MCF 10A (cell line): ENCODE measurements at regions not wholly inside any gene's neighbourhood (a gene's known extent, or its start where the extent isn't known, plus 50 kb on each side); places are given as distances from the start of the nearest gene placed in this dataset.

ENCODE experiments used
- BruUV-seq: library from RNA; stranded (reverse); fragments of 400-500 nt; replicated peaks from 2 replicates; lab custom pipeline; 2021; lab: Mats Ljungman, UMichigan
- CTCF ChIA-PET: fragments of 300-600 bp; sonication (Branson Sonifier 250); formaldehyde crosslinking; extraction: SDS; loops from one replicate; lab custom pipeline; 2021; ENCODE audit warnings: antibody characterized with exemption, inconsistent platforms; lab: Yijun Ruan, JAX
- POLR2A ChIA-PET: fragments of 300-600, 350-650 bp; sonication (Branson Sonifier 250); formaldehyde crosslinking; extraction: SDS; loops from one replicate; lab custom pipeline; 2020; ENCODE audit warnings: antibody characterized with exemption, inconsistent platforms; lab: Yijun Ruan, JAX
- DNase-seq: peaks from one replicate; pipeline ENCODE4 v3.0.0-alpha.2; 2018; ENCODE audit not compliant: unreplicated experiment
- H3K27ac Mint-ChIP-seq: one replicate; pipeline ENCODE4 v1.8.0; 2022; ENCODE audit warnings: mild to moderate bottlenecking, low read depth, mixed read lengths; ENCODE audit not compliant: unreplicated experiment
- H3K27me3 Mint-ChIP-seq: one replicate; pipeline ENCODE4 v1.8.0; 2022; ENCODE audit warnings: mixed read lengths; ENCODE audit not compliant: insufficient read depth, unreplicated experiment
- H3K36me3 Mint-ChIP-seq: one replicate; pipeline ENCODE4 v1.8.0; 2022; ENCODE audit warnings: mild to moderate bottlenecking, moderate library complexity, mixed read lengths; ENCODE audit not compliant: insufficient read depth, unreplicated experiment
- H3K4me1 Mint-ChIP-seq: one replicate; pipeline ENCODE4 v1.8.0; 2022; ENCODE audit warnings: mixed read lengths; ENCODE audit not compliant: insufficient read depth, unreplicated experiment
- H3K4me3 Mint-ChIP-seq: one replicate; pipeline ENCODE4 v1.8.0; 2022; ENCODE audit warnings: mild to moderate bottlenecking, moderate library complexity, mixed read lengths; ENCODE audit not compliant: unreplicated experiment
- H3K9me3 Mint-ChIP-seq: one replicate; pipeline ENCODE4 v1.8.0; 2022; ENCODE audit warnings: mixed read lengths; ENCODE audit not compliant: unreplicated experiment
- CTCF ChIP-seq: fragments of 200-600 bp; IDR thresholded peaks from one replicate; pipeline ENCODE4 v1.8.0; 2022; ENCODE audit warnings: antibody characterized with exemption, mild to moderate bottlenecking; ENCODE audit not compliant: unreplicated experiment
- intact Hi-C: fragments of 100-400 bp; cut with micrococcal nuclease; formaldehyde crosslinking; loops from 2 replicates; pipeline ENCODE4 v1.14.1; 2022

- TF ChIP-seq CTCF = no peak
- no TSS peak for BruUV-seq
- H3K36me3 Mint-ChIP-seq = no peaks in the 10 kb centered on the region
- ChIA-PET POLR2A (no interaction called here), CTCF (interaction anchor here (0.6 kb wide), 1 partner anchor 252 kb away, joined by 3 read pairs; no protein-coding TSS in a partner anchor)
- no peaks in the 10 kb centered on the region for H3K9me3 Mint-ChIP-seq
- H3K4me3 Mint-ChIP-seq = no peak overlapping the region
- H3K27me3 Mint-ChIP-seq = peaks cover 65% of the 10 kb centered on the region
- no peaks in the 10 kb centered on the region for H3K4me1 Mint-ChIP-seq
- no peak overlapping the region for H3K27ac Mint-ChIP-seq
- intact Hi-C loops = no loop called here
- DNase-seq = no peak
Measured at GRCh38 chr18:65399091-65399490, 351.7 kb upstream of the CDH7 start.

- H3K27ac Mint-ChIP-seq = no peak overlapping the region
- intact Hi-C loops = no loop called here
- no peak overlapping the region for H3K4me3 Mint-ChIP-seq
- TF ChIP-seq CTCF = no peak
- no peaks in the 10 kb centered on the region for H3K9me3 Mint-ChIP-seq
- ChIA-PET CTCF (interaction anchor here (0.6 kb wide), 1 partner anchor 251 kb away, joined by 3 read pairs; no protein-coding TSS in a partner anchor), POLR2A (no interaction called here)
- BruUV-seq = no TSS peak
- no peaks in the 10 kb centered on the region for H3K4me1 Mint-ChIP-seq
- no peak for DNase-seq
- H3K27me3 Mint-ChIP-seq = peaks cover 60% of the 10 kb centered on the region
- no peaks in the 10 kb centered on the region for H3K36me3 Mint-ChIP-seq
Measured at GRCh38 chr18:65398347-65399075, 352.3 kb upstream of the CDH7 start.

GRCh38 chr18:65380986-65381385 lies 369.8 kb upstream of the CDH7 start:
- Mint-ChIP-seq H3K27me3 (peaks cover 47% of the 10 kb centered on the region), H3K9me3 (no peaks in the 10 kb centered on the region), H3K27ac (no peak overlapping the region), H3K4me3 (no peak overlapping the region), H3K4me1 (no peaks in the 10 kb centered on the region), H3K36me3 (no peaks in the 10 kb centered on the region)
- intact Hi-C loops = no loop called here
- no TSS peak for BruUV-seq
- CTCF ChIA-PET = interaction anchor here (0.6 kb wide), 1 partner anchor 33 kb away, joined by 4 read pairs; no protein-coding TSS in a partner anchor
- POLR2A ChIA-PET = no interaction called here
- no peak for TF ChIP-seq CTCF
- no peak for DNase-seq

- ChIA-PET POLR2A (no interaction called here), CTCF (interaction anchor here (0.6 kb wide), 1 partner anchor 34 kb away, joined by 4 read pairs; no protein-coding TSS in a partner anchor)
- DNase-seq = no peak
- Mint-ChIP-seq H3K9me3 (no peaks in the 10 kb centered on the region), H3K4me1 (no peaks in the 10 kb centered on the region), H3K27me3 (peaks cover 48% of the 10 kb centered on the region), H3K27ac (no peak overlapping the region), H3K36me3 (no peaks in the 10 kb centered on the region), H3K4me3 (no peak overlapping the region)
- TF ChIP-seq CTCF = no peak
- BruUV-seq = no TSS peak
- intact Hi-C loops = no loop called here
Measured at GRCh38 chr18:65380571-65380970, 370.2 kb upstream of the CDH7 start.
